GM10266 (cell line): ENCODE measurements at regions not wholly inside any gene's neighbourhood (a gene's known extent, or its start where the extent isn't known, plus 50 kb on each side); places are given as distances from the start of the nearest gene placed in this dataset.

Source experiments
- DNase-seq: peaks from one replicate; pipeline ENCODE4 v3.0.0; 2012; ENCODE audit errors: extremely low spot score
- CTCF ChIP-seq: IDR thresholded peaks from 2 replicates; pipeline ENCODE4 v1.5.1; 2012; ENCODE audit warnings: mild to moderate bottlenecking, low read depth; ENCODE audit not compliant: control insufficient read depth, insufficient read depth; ENCODE audit errors: missing control alignments

GRCh38 chr17:73969956-73970355 is 233.5 kb upstream of the RPL38 start:
- no peak for TF ChIP-seq CTCF
- no peak for DNase-seq

DNA sequence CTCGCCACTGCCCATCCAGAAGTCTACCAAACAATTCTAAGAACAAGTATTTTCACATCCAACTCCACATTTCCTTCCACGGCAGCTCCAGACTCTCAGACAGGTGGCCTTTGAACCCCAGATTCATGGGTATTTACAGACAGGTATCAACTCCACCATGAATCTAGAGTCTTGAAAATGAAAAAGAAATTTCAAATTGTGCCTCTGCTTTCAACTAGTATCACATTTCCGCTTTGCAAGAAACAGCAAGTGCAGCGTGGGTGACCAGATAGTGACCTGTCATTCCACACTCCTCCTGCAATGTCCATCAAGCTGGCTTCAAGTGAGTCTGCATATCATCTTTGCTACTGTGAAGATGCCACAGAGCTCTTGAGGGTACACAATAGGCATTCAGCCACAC is 232.4 kb upstream of the RPL38 start:
- no peak for DNase-seq
- TF ChIP-seq CTCF: no peak

DNA sequence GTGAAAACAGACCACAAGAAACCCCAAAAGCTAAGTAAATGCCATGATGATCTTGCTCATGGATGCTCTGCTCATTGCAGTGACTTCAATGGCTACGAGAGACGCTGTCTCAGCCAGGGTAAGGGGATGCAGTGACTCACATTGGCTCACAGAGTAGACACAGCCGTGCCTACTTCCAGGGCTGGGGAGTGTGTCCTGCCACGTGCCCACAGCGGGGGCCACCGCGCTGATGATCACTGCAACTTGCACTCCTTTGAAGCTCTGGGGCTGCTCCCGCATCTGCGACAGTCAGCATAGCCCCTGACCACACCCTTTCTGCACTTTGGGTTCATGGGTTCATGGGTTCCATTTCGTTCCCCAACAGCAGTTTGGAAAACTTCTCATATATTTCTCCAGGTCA is 231.4 kb upstream of the RPL38 start:
- DNase-seq: no peak
- TF ChIP-seq CTCF: no peak

GRCh38 chr17:73972901-73973300 is 230.6 kb upstream of the RPL38 start:
- TF ChIP-seq CTCF: no peak
- DNase-seq: no peak

DNA sequence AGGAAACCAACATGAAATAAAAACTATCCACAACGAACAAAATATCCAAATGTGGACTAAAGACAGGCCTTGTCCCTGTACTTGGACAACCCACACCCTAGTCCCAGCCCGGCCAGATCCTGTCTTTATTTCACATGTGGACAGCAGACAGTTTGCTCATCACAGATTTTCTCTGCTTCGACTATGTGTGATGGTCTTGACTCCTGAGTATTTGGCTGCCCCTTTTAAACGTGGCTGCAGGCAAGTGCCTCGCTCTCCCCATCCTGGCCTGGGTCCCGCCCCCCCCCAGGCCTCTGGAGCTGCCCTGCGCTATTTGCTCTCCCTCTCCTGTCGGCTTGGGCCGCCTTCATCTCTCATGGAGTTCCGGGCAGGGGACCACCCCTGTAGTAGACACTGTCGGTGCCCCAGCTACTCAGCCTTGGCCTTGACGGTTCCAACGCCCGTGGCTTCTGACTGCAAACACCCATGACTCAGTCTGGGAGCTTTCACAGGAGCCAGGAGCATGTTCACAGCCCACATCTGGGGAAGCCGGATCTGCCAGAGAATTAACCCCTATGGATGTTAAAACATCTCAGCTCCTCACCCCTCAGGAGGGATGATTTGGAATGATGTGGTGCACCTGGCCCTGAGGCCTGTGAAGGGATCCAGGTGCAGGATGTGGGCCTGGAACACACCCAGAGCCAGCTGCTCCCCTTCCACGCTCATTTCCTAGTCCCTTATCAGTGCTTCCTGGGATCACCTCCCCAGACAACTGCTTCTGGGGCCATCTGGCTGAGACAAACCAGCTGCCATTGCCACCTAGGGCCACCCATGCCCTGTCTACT is 229.7 kb upstream of the RPL38 start:
- DNase-seq: no peak
- TF ChIP-seq CTCF: no peak

DNA sequence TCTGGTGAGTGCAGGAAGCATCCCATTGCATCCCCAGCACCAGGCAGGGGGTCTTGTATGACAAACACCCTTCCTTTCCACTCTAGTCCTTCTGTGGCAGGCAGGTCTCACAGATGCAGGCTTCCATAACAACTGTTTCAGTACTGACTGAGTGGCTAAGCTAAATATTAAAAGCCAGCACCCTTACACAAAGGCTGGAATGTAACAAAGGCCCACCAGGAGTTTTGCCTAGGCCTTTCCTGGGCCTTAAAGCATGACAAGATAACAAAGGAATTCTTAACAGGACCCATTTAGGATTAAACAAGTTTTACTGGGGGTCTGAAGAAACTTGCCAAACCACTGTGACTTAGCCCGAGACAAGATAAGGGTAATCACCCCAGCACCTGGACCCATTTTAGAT is 228.9 kb upstream of the RPL38 start:
- DNase-seq: no peak
- TF ChIP-seq CTCF: no peak

DNA sequence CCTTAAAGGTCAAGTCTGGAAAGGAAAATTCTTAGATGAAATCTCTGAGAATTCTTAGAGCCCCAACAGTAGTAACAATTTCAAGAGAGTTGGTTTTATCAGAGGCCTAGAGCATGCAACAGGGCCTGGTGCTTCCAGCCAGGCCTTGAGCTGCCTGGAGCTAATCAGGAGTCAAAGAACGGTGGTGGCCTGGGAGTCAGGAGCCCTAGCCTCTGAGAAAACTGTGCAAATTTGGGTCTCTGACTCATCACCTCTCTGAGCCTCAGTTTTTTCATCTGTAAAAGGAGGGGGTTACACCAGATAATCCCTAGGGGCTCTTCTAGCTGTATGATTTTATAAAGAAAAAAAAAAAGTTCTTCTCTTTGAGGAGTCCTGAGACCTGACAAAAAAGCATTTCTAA is 227.3 kb upstream of the RPL38 start:
- no peak for TF ChIP-seq CTCF
- no peak for DNase-seq
